Fibroblast of the conjunctiva (primary cell): ENCODE measurements at regions not wholly inside any gene's neighbourhood (a gene's known extent, or its start where the extent isn't known, plus 50 kb on each side); places are given as distances from the start of the nearest gene placed in this dataset.

Experiments
- DNase-seq: peaks from one replicate; pipeline ENCODE4 v3.0.0-alpha.2; 2010; ENCODE audit warnings: low read depth

DNA sequence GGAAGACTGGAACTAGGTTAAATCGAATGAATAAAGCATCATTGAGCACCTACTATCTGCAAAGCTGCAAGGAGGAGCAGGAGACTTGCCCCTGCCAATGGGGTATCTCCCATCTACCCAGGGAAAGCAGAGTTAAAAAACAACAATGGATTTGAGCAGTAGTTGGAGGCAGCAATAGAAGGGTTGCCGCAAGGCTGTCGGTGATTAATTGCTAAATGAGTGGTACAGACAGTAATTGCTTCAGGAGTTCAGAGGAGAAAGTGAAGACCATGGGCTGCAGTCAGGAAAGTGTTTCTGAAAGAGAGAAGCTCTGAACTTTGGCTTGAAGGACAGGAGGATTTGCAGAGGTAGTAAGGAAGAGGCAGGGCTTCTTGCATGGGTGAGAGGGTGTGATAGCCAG, 152.9 kb downstream of the ACTL8 start:
- no peak for DNase-seq

GRCh38 chr1:17908945-17909344, 153.8 kb downstream of the ACTL8 start:
- no peak for DNase-seq

GRCh38 chr1:17909634-17910033, 154.5 kb downstream of the ACTL8 start:
- no peak for DNase-seq

- no peak for DNase-seq
Measured at GRCh38 chr1:17911791-17912190, 156.7 kb downstream of the ACTL8 start.

DNA sequence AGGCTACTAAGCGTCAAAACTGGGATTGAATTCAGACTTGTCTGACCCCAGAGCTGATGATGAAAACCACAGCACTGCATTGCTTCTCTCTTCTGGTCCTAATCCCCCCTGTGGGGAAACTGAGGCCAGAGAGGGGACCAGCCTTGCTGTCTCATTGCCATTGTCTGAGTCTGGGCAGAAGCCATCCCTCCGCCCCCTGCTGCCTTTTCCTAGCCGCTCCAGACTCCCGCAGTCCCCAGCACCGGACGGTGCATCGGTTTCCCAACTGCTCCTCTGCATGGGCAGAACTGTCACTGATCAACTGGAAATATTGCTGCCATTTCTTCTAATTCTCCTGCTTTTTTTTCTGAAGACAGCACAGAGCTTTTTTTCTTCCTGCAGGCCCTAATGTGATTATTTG, 157.4 kb downstream of the ACTL8 start:
- no peak for DNase-seq

- no peak for DNase-seq
Measured at GRCh38 chr1:17913326-17914115, 158.4 kb downstream of the ACTL8 start.

- no peak for DNase-seq
Measured at GRCh38 chr1:17914131-17914530, 159.0 kb downstream of the ACTL8 start.

DNA sequence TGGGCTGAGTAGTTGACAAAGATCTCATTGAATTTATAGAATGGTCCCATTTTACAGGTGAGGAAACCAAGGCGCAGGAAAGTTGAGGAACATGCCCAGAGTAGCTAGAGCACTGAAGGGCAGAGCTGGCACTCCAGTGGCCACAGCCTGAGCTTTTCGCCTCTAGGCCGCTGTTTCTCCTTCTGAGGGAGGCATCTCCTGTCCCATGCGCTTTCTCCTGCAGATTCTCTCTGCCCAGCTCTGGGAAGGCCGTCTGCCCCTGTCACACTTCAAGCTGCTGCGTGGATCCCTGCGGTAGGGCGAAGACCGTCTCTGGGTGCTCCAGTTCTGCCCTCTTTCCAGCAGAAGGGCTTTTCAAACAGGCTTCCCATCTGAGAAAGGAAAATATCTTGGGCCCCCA, 159.9 kb downstream of the ACTL8 start:
- DNase-seq: no peak

DNA sequence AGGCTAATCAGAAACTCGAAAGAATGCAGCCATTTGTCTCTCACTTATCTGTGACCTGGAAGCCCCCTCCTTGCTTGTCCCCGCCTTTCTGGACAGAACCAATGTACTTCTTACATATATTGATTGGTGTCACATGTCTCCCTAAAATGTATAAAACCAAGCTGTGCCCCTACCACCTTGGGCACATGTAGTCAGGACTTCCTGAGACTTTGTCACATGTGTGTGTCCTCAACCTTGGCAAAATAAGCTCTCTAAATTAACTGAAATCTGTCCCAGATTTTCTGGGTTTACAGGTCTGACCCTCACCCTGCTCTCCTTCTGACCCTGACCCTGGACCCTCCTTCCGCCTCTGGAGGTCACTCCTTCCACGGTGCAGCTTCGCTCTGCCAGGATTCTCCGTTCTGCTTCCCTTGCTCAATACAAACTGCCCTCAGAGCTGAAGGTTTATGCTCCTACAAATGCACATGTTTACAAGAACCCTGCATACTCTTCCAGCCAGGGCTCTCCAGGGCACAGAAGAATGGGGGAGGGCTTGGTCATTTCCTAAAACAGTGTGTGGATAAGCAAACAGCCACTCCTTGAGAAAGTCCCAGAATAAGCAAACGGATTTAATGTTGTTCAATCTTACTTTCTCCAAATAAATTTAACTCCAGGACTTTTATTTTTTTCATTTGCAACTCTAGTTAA, 160.5 kb downstream of the ACTL8 start:
- DNase-seq: no peak

DNA sequence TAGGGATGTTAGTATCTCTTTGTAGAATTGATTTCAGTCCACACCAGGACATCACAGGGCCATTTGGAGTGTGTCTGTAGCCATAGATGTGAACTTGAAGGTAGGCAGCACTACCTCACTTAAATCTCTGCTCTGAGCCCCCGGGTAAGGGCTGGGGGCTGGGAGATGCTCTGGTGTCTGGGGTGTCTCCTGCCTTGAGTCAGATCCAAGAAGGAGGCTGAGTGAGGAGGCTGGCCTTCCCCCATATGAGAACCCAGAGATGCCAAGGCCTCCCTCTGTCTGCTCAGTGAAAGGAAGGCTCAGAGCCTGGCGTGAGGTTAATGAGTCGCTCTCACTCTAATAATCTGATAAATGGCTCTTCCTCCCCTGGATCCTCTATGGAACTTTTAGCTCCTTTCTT, 161.6 kb downstream of the ACTL8 start:
- DNase-seq: no peak

DNA sequence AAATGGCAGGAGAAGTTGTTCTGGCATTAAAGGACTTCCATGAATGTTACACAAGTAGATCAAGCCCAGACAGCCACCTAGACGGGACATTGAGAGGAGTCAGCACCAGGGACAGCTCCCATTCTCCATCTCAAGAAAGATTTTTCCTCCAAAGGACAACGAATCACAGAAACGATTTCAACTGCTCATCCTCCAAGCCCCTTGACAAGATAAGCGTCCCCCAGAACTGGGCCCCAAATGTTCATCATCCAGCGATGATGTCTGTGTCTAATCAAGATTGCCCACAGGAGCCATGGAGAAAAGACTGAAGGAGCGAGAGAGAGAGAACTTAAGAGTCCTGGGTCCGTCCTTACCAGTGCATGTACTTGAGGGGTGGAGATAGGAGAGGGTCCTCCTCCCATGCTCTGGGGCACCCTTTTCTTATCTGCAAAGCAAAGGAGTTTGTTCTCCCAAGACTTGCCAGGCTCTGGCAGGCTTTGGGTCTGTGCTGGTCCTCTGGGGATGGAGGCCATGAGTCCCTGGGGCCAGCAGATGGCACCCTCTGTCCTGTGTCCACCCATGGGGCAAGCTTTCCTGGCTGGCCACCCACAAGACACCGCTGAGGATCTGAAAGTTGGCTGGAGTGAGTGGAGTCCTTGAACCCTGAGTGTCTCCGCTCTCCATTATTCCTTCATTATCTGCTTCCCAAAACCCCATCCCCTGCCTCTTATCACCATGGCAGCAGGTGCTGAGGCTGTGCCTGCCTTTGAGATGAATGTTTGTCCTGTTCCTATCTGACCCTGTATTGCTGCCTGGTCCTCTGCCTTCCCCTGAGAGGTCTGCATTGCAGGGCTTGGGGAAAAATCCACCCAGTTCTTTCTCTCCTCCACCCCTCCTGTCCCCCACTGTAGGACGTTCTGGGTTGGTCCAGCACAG, 164.6 kb downstream of the ACTL8 start:
- no peak for DNase-seq

DNA sequence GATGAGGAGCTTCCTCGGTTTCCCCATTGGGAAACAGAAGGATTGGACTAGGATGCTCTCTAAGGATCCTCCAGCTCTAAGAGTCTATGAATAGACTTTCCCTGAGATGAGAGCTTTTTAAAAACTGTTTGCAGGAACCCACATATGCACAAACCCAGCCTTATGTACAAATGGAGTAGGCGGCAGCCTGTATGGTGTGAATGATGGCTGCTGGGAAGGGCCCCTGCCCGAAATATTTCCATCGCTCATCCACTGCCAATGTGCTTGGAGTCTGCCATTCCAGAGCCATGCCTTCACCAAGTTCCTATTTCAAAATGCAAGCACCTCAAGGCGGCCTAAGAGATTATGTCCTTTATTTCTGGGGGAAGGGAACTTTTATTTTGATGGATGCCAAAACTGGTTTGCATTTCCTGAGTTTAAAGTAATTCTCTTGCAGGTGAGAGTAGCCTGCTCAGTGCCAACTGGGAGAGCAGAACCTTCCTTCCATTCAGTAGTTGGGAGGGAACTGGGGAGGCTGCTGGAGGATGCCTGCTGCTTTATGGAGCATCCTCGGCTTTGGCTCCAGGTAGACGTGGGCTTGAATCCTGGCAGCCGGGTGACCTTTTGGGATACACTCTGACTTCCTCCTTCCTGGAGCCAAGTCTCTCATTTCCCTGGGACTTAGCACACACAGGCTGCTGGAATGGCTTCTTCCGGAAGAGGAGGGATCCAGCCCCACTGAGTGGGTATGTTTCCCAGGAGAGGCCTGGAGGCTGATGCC, 165.9 kb downstream of the ACTL8 start:
- no peak for DNase-seq

DNA sequence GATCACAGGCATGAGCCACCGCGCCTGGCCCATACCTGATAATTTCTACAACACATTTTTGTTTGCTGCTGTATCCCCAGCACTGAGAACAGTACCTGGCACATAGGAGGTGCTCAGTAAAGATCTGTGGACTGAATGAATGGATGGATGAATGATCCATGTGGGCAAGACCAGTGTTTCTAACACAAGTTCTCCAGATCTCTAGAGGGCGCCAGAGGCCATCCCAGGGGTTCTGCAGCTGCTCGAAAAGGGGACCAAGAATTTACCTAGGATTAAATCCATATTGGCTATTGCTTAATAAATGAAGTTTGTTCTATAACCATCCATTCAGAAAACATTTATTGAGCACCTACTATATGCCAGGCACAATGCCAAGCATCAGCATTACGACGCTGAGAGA, 167.7 kb downstream of the ACTL8 start:
- DNase-seq: peak; percentile 3

- no peak for DNase-seq
Measured at GRCh38 chr1:17923666-17924065, 168.5 kb downstream of the ACTL8 start.

DNA sequence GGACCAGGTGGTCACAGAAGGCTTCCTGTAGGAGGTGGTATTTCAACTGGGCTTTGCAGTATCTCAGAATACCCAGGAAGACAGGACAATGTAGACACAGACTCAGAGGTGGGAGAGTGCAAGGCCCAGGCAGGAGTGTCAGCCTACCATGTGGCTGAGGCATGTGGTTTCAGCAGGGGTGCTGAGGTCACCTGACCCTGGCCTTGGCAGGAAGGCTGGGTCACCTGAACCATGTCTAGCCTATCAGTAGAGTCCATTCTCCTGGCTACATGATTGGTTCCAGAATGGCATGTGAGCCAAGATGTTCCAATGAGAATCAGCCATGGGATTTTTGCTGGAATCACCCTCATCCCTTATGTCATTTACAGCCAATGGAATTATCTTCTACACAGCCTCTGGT, 169.4 kb downstream of the ACTL8 start:
- DNase-seq: no peak

- DNase-seq: no peak
Measured at GRCh38 chr1:17925290-17926237, 170.4 kb downstream of the ACTL8 start.

- no peak for DNase-seq
Measured at GRCh38 chr1:17926906-17927305, 171.8 kb downstream of the ACTL8 start.

- DNase-seq: no peak
Measured at GRCh38 chr1:17927952-17928351, 172.8 kb downstream of the ACTL8 start.

DNA sequence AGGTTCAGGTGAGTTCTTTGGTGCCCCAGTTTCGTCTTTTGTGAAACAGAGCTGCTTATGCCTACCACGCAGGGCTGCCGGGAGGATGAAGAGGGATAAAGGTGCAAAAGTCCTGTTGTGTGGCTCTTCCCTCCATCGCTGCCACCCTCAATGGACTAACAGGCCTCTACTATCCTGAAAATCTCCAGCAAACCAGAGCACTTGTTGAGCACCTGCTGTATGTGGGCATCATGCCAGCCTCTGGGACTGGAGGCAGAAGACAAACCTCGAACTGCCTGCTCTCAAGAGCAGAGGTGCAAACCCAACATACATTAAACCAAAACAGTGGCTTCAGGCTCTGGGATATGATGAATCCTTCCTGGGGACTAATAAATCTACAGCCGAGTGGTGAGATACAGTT, 174.1 kb downstream of the ACTL8 start:
- DNase-seq: no peak

DNA sequence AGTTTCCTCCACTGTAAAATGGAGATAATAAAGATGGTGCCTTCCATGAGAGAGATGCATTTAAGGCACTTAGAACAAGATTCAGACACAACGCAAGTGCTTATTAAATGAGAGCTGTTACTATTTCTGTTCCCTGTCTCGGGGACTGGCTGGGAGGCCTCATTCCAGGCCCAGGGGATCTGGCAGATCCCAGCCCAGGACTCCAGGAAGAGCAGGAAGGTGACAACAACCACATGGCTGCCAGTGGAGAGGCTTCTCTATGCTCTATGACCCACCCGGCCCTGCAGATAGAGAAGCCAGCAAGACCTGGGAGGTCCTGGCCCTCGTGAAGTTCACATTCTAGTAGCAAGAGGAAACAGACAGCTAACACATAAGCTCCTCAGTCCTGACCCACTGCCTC, 175.5 kb downstream of the ACTL8 start:
- DNase-seq: no peak

GRCh38 chr1:17932164-17932563, 175.4 kb upstream of the IGSF21 start:
- DNase-seq: no peak
